GM12874 (cell line): ENCODE measurements at regions not wholly inside any gene's neighbourhood (a gene's known extent, or its start where the extent isn't known, plus 50 kb on each side); places are given as distances from the start of the nearest gene placed in this dataset.

Experiments used
- CTCF ChIP-seq: IDR thresholded peaks from 2 replicates; pipeline ENCODE4 v1.5.1; 2011; ENCODE audit warnings: low read depth, mild to moderate bottlenecking, control low read depth, low read length, moderate library complexity; ENCODE audit not compliant: insufficient read depth

- no peak for TF ChIP-seq CTCF
Measured at GRCh38 chr7:16063716-16064675, 357.3 kb downstream of the CRPPA start.

DNA sequence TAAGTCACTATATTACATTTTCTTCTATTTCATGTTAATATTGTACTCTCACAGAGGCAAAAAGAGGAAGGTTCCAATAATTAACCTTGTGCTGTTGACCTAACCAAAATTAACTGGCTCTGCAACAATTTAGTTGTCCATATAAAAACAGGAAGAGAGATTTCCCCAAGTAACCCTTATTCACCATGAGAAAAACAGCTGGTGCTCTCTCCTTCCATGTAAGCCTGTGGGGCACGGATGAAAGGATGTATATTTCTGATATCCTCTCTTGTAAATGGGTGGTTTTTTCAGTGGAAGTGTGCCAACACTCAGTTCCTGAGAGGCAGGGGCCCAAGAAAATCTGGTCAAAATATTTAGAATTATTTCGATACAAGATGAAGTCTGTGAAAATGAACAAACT lies 358.1 kb downstream of the CRPPA start:
- TF ChIP-seq CTCF, result no peak

- no peak for TF ChIP-seq CTCF
Measured at GRCh38 chr7:16062269-16062668, 359.1 kb downstream of the CRPPA start.

DNA sequence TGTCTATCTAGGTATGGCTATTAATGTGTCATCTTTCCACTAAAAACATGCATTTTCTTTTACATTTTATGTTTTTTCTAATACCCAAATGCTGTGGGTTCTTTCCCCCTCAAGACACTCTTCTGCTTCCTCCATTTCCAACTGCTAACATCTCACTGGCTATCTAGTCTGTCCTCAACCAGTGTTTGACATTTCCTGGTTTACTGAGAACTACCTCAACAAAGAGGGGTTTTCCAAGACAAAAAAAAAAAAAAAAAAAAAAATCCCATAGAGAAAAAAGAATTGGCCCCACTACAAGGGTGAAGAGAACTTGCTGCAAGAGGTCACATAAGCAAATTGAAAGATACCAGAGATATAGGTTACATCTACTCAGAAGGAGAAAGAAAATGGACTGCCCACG lies 359.7 kb downstream of the CRPPA start:
- TF ChIP-seq CTCF, result no peak

DNA sequence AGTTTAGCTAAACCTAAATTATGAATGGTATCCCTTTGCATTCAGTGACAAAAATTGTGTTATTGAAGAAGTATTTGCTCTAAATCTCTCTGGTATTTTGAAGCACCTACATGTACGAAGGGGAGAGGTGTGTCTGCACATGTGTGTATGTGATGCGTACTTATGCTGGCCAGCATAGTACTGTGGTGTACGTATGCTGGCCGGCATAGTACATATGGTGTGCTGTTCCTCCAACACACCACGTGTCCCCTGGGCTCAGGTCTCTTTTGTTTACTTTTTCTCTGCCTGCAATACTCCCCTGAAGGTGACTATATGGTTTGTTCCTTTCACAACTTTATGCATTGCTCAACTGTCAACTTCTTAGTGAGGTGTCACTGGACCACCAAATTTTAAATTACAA lies 360.3 kb downstream of the CRPPA start:
- no peak for TF ChIP-seq CTCF

- no peak for TF ChIP-seq CTCF
Measured at GRCh38 chr7:16060502-16060901, 360.8 kb downstream of the CRPPA start.

GRCh38 chr7:16055263-16055976 lies 365.9 kb downstream of the CRPPA start:
- no peak for TF ChIP-seq CTCF
